ENCODE measurements at regions not wholly inside any gene's neighbourhood (a gene's known extent, or its start where the extent isn't known, plus 50 kb on each side); places are given as distances from the start of the nearest gene placed in this dataset.
"Not testable (repeated sequence)": the region's sequence is repeated elsewhere in the genome, so short reads cannot be mapped to it uniquely, and the experiment has no call there.

DNA sequence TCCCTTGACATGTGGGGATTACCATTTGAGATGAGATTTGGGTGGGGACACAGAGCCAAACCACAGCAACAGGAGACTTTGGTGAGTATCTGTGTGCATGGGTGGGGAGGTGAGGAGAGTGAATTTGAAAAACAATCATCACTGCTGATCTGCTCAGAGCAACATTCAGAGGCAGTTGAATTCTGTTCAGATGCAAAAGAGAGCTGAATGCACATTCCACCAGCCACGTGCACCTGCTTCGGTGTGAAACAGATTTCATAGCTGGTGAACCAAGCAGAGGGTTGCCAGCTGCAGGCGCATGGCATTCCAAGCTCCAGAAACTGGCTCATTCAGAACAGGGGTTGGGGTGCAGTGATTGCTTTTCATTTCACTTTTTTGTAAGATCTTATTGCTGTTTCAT is 233.1 kb upstream of the FOXF1 start:
- DNase-seq, result no peak

DNA sequence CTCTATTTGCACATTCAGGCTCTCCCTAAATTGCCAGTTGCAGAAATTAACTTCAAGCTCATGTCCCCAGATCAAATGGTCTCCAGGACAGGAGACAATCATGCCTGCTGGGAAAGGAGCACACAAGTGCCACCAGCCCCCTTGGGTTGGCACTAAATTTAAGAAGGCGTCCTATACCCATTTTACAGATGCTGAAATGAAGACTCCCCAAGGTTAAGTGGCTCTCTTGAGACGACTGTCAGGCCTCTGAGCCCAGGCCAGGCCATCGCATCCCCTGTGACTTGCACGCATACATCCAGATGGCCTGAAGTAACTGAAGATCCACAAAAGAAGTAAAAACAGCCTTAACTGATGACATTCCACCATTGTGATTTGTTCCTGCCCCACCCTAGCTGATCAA is 232.5 kb upstream of the FOXF1 start:
- not testable (repeated sequence) for DNase-seq

DNA sequence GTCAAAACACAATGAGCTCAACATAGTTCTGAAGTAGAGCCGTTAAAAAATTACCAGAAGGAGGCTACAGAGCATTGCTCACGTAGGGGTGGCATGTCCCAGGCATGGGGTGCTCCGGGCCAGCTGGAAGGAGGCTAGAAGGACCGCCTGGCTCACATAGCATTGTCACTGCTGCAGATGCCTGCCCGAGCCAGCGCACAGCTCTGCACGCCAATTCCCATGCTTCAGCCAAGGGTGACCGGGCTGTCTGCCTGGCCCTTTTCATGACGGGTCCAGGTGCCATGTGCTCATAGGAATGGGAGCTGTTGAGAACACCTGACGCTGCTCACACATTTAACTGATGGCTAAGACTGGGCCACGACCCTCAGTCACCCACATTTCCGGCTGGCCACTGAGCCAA is 228.9 kb upstream of the FOXF1 start:
- DNase-seq, result no peak

DNA sequence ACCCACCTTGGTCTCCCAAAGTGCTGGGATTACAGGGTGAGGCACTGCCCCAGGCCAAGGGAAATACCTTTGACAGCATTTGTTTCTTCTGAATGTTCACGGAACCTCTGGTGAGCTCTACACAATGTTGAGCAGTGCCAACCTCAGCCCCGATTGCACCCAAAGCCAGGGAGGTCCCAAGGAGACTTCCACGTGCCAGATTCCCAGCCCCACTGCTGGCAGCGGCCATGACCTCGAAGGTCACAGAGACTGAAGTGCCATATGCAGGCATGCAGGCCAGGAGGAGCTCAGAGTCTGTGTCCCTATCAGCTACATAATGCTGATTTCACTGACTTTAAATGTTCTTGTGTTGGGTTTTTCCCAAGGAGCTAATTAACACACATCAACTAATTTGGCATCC is 226.4 kb upstream of the FOXF1 start:
- no peak for DNase-seq

DNA sequence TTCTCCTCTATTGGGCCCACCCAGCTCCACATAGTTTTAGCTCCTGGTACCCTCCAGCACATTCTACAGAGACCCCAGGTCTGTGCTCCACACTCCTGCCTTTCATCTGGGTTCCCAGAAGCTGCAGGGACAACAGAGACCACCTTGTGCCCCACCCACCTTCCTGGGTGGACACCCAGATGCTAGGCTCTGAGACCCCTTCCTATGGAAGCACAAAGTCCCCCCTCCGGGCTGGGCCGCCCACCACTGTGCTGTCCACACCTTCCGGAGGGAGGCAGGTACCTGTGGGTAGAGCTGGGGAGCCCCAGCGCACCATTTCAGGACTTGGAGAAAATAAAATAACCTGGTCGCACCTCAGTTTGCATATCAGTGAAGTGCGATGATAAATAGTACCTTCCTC is 224.9 kb upstream of the FOXF1 start:
- DNase-seq, result no peak

DNA sequence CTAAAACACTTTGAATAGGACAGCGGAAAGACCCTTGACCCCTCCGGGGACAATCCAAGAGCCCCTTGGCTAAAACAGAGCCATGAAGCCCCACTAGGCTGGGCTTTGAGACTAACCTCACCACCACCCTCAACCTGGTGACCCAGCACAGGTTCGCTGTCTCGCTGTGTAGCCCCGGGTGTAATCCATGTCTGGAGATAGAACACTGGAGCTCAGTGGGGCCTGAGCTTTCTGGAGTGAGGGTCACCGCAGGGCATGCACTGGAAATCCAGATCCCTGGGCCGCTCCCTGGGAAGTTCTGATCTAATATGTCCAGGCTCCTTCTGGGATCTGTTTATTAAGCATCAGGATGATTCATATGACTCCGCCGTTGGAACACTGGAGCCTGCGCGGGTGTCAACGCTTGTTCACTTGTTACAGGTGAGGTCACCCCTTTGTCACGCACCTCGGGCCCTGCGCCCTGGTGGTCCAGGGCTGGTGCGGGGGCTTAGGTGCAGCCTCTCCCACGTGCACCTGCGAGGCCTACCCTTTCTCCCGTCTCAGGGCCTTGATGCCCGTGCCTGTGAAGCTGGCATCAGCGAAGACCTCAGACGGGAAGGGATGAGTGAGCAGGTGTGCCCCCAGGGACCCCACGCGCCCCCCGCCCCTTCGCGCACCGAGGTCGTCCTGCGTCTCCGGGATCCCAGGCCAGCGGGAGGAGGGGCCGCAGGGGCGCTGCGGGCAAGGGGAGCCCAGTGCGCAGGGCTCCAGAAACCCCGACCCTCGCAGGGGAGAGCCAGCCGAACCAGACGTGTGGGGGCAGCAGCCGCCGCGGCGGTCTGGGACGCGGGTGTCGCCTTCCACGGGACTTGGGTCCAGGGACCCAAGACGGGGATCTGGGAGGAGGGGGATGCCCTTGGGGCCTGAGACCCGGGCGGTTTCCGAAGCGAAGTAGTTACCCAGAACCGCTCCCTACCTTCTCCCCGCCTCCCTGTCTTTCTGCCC is 224.1 kb upstream of the FOXF1 start:
- DNase-seq, result no peak

DNA sequence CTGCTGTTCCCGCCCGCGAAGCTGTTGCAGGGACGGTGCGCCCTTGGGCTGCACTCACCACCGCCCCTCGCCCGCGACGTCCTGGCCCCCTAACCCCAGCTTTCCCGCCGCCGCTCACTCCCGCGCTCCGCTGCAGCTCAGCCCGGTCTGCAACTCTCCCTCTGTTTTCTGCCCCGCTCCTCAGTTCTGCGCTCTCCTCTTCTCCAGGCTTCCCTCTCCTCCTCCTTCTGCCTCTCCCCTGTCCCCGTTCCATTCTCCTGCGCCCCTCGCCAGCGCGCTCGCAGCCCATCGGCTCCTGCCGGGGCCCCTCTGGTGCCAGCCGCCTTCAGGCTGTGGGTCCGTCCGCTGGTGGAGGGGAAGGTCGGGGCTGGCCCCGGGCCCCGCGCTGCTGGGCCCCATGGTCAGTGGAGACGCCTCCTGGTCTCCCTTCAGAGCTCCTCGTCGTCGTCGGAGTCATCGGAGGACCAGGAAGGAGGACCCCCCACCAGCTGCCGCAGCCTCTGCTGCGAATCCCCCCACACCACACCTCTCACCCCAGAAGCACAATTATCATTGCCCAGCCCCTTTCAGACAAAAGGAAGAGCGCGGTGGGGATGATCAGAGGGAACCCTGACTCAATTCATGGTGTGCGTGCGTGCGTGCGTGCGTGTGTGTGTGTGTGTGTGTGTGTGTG is 223.2 kb upstream of the FOXF1 start:
- DNase-seq, result no peak

DNA sequence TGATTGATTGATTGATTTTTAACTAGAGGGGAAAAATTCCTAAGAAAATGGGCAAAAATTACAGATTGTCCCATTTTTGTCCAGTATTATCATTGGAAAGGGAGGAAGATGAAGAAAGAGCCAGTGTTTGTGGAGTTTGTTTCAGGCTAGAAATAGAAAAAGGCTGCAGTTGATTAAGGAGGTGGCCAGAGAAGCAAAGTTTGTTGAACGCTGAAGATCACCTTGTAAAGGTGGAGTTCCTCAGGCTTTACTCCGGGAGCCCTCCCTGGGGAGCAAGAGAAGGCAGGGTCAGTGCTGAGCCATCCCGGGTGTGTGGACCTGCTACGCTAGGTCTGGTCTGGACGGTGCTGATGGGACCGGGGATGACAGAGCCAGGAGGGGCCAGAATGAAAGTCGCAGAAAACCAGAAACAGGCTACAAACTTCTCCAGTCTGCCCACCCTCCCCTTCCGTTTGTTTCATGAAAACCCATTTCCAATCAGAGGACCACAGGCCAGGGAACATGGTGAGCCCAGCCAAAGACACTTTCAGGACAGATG is 222.6 kb upstream of the FOXF1 start:
- no peak for DNase-seq

DNA sequence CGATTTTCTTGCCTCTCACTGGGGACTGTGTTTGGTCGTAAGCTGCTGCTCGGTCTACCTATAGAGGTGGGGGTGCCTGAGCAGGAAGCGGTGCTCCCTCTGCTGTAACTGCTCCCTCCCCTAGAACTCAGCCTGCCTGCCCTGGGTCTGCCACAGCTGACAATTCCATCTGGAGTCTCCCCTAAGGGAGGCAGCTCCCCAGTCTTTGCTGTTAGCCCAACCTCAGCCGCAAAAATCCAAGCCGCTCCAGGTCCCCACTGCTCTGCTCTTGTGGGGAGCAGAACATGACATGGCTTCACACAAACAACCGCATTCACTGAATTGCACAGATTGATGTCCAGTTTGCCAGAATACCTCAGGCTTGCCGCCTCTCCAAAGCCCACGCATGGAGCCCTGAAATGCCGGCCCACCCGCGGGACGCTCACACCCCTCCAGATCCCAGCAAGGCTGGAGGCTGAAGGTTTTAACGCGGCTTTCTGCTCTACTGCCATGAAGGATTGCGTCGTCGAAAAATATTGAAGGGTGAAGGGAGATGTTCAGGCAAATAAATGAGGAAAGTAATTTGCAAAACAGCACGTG is 221.5 kb upstream of the FOXF1 start:
- no peak for DNase-seq

DNA sequence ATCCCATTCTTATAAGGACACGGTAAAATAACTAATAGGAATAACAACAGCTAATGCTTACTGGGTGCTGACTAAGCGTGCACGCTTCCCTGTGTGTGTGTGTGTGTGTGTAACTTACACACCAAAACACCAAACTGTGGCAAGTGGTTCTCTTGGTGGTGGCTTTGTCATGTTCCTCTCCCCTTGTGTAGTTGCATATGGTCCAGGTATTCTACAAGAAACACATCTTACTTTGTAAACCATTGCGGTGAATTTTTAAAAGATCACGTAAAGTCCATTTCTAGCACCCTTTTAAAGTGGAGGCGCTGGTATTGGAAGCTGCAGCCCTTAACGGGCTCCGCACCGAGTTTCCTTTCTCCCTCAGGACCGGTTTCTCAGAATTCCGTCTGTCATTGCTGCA is 221.0 kb upstream of the FOXF1 start:
- no peak for DNase-seq

DNA sequence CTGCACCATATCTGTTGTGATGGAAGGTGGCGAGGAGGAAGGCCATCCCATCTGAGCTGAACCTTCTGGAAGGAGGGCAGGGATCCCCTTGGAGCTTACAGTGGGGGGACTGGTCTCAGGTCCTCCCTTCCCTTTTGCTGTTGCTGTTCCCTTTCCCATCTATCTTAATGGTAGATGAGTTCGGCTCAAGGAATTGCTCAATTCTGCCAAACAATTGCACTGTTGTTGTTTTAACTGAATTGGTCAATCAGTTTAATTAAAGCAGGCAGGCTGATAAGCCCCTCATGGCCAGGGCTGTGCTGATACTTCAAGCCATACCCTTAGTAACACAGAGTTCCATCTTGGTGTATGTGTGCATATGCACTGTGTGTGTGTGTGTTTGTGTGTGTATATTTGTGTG is 220.4 kb upstream of the FOXF1 start:
- no peak for DNase-seq

DNA sequence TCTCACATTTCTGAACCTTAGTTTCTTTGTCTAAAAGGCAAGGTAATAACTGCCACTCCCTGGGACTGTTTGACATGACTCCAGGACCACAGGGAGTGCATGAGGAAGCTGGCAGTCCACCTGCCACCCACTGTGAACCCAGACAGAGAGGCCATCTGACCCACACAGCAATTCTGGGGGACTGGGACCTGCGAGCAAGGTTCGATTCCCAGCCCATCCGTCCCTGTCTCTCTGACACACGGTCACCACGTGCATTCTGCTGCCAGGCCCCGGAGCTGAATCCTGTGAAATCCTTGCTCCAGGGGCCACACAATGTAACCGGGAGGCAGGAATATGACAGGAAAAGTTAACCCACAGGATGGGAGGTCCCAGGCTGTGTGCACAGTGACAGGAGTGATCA is 218.8 kb upstream of the FOXF1 start:
- no peak for DNase-seq

DNA sequence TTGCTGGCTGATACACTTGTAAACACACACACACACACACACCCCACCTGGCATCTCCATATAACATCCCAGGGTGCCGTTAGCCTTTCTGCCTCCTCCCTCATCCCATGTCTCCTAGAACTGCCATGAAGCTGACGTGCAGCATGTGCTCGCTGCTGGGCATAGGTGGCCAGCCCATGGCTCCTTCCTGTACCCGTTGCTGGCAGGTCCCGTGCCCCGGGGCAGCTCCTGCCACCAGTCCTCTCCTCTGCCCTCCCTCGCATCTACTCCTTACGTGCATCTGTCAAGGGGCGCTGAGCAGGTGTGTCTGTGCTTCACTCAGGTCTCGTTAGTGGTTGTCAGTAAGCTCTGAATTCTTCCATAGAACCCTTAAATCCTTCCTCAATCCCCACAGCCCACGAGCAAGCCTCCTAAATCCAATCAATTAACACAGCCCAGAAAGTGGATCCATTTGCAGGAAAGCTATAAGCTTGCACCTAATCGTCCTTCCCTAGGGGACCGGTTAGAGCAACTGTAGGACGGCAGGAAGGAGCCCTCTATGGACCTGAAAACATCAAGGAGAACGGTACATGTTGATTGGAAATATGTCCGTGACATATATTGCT is 218.1 kb upstream of the FOXF1 start:
- no peak for DNase-seq

DNA sequence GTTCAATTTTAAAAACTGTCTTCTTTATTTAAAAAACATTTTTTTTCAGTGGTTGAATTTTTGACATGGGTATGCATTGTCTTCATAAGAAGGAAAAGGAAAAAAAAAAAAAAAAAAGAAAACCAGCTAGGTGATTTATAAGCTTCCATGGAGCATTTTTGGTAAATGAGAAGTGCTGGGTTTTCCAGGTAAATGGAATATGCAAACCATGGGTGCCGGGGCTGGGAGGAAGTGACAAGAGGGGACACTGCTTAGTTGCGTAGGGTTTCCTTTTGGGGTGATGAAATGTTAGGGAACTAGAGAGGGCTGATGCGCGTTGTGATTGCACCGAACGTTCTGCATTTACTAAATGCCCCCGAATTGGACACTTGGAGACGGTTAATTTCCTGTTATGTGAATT is 217.4 kb upstream of the FOXF1 start:
- DNase-seq, result no peak

DNA sequence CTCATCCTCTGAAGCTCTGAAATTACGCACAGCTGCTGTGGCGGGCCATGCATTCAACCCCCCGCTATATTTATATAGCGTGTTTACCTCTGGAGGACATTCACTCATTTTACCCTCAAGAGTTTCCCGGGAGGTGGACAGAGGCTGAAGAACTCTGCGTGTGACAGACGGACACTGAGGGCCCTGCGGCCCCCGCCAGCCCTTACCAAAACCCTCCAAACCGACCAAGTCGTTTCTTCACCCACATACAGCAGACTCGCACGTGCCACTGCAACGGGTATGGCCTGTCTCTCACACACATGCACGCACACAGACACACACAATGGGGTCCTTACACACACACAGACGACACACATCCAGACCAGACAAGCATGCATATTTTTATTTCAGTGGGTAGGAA is 216.4 kb upstream of the FOXF1 start:
- DNase-seq, result no peak

DNA sequence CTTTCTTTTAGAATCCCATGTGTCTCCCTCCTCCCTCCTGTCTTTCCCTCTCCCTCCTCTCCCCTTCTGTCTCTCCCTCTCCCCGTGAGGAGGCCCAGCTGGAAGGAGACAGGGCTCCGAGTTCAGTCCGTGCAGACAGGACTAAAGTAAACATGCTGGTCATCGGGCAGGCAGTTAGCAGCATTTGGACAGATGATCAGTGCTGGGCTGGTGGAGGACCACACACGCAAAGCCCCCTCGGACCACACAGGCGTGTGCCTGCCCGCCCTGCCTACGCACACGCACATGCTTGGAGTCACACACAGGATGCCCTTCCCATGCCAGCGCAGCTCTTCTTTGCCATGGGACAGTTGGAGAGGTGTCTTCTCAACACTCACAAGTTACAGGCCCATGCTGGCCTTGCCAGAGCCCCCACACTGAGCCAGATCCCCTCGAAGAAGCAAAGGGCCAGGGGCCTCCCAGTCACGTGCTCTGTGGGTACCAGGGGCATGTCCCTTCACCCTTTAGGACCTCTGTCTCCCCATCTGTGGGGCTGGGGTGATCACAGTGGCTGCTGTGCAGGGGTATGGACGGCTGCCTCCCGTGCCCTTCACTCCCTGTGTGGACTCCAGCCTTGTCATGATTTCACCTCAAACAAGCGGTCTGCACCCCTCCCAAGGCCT is 215.7 kb upstream of the FOXF1 start:
- peak; percentile 53 for DNase-seq

DNA sequence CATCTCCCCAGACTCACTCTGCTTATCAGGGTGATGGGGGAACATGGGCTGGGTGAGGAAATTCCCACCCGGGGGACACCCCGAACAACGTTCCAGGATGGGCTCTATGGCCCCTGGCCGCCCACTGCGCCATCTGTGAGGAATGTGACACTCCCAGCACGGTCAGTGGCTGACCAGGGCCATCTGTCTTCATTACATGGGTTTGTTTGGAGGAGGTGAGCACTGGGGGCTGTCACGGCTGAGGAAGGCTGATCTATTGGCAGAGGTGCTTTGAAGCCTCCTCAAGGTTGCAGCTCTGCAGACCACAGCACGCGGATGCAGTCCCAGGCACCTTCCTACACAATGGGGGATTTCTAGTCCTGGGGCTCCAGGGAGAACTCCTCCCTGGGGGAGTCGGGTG is 214.1 kb upstream of the FOXF1 start:
- no peak for DNase-seq

DNA sequence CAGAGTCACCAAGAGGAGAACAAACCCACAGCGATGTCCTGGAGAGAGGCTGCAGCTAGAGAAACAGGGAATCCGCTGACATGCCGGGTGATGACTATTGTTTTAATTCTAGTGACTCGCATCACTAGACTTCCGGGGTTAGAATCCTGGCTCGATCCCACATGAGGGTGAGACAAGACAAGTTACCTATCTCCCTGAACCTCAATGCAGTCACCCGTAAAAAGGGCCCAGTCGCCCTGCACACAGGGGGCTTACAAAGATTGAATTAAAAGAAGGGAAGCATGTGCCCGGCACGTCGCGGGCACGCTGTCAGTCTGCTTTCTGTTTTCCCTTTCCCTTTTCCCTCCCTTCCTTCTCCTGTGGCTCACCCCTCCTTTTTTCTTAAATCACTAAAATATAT is 212.9 kb upstream of the FOXF1 start:
- no peak for DNase-seq

DNA sequence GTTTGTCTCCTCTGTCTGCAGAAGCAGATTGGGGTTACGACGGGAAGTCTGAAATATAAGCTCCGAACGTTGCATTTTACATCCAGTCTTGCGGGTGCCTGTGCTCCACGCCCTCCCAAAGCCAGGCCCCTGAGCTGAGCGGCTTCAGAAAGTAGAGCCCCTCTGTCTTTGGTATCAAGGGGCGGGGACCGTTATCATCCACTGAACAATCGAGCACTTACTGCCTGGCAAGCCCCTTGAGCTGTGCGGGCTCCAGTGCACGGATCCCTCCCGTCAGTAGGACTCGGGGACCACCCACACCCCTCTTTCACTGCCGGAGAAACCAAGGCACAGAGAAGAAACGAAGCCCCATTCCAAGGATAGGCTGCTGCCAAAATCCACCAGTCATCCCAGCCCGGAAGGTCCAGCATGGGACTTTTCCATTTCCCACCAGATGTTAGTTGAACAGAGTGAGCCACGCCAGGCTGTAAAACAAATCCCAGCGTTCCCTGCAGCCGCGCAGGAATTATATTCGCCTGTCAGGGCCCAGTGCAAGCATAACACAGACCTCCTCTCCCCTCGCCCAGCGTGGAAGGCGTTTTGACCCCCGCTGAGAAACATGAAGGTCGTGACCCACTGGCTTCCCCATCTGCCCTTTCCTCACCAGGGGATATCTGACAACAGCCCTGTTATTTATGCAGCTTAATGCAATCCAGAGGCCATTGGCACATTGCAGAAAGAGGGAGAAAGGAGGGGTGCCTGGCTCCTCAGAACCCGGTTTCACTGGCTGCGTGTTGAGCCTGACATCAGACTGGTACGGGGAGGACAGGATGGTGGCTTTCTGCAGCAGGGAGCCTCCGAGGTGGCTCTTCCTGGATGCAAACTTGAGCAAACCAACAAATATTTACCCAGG is 212.2 kb upstream of the FOXF1 start:
- no peak for DNase-seq

DNA sequence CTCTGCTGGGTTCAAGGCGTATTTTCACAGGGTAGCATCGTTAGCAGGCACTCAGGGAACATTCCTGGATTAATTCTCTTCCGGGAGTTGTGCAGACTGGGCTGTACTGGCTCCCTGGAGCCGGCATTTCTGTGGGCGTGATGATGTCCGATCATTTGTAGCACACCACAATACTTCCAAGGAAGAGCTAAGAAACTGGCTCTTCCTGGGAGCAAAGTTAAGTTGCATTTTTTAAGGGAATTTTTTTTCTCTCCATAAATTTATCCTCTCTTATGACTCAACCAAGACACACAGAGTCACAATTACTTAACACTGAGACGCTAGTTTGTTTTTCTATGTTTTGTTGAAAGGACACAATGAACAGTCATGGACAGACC is 211.6 kb upstream of the FOXF1 start:
- DNase-seq, result no peak
